Fibroblast of skin of back (primary cell): ENCODE measurements at regions not wholly inside any gene's neighbourhood (a gene's known extent, or its start where the extent isn't known, plus 50 kb on each side); places are given as distances from the start of the nearest gene placed in this dataset.
"Not testable (repeated sequence)": the region's sequence is repeated elsewhere in the genome, so short reads cannot be mapped to it uniquely, and the experiment has no call there.

Experiments used
- DNase-seq: peaks from one replicate; pipeline ENCODE4 v3.0.0-alpha.2; 2013

DNA sequence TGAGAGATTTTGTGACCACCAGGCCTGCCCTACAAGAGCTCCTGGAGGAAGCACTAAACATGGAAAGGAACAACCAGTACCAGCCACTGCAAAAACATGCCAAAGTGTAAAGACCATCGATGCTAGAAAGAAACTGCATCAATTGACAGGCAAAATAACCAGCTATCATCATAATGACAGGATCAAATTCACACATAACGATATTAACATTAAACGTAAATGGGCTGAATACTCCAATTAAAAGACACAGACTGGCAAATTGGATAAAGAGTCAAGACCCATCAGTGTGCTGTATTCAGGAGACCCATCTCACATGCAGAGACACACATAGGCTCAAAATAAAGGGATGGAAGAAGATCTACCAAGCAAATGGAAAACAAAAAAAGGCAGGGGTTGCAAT is 182.4 kb downstream of the PRELID2 start:
- not testable (repeated sequence) for DNase-seq

DNA sequence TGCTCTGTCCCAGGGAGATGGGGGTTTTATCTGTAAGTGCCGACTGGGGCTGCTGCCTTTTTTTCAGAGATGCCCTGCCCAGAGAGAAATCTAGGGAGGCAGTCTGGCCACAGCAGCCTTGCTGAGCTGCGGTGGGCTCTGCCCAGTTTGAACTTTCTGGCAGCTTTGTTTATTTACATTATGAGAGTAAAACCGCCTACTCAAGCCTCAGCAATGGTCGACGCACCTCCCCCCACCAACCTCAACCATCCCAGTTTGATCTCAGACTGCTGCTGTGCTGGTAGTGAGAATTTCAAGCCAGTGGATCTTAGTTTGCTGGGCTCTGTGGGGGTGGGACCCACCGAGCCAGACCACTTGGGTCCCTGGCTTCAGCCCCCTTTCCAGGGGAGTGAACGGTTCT is 188.0 kb downstream of the PRELID2 start:
- peak; percentile 34 for DNase-seq

DNA sequence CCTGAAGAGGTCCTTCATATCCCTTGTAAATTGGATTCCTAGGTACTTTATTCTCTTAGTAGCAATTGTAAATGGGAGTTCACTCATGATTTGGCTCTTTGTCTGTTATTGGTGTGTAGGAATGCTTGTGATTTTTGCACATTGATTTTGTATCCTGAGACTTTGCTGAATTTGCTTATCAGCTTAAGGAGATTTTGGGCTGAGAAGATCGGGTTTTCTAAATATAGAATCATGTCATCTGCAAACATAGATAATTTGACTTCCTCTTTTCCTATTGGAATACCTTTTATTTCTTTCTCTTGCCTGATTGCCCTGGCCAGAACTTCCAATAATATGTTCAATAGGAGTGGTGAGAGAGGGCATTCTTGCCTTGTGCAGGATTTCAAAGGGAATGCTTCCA is 191.9 kb downstream of the PRELID2 start:
- DNase-seq: not testable (repeated sequence)

DNA sequence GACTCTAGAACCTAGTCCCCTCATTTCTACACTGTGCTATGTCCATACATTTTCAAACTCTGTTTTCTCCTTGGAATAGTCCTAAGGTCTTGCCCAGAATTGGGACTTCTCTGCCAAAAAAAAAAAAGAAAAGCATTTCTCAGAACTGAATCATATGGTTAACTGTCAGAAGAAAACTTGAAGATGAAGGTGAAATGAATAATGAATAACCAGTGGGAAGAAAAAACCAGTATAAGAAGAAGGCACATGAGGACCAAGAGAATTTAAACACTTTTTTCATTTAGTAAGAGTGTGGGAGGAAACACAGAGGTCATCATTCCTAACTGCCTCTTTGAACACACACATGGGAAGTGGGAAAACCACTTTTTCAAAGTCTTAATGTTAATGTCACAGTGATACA is 197.7 kb downstream of the PRELID2 start:
- DNase-seq: no peak

DNA sequence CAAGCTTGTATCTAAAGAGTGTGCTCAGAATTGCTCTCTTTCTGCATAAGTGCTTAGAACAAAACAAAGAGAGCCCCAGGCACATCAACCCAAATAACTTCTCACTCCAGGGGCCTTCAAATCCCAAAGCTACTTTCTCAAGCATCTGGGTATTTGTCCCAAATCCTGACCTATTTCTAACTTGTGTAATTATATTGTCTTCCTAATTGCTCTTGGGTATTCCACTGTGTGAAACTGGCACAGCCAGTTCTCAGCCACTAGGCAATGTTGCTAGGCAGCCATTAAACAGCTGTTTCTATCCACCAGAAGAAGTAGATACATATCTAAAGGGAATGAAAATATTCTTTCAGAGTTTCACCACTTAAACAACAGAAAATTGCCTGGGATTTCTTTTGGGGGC is 198.8 kb downstream of the PRELID2 start:
- no peak for DNase-seq

DNA sequence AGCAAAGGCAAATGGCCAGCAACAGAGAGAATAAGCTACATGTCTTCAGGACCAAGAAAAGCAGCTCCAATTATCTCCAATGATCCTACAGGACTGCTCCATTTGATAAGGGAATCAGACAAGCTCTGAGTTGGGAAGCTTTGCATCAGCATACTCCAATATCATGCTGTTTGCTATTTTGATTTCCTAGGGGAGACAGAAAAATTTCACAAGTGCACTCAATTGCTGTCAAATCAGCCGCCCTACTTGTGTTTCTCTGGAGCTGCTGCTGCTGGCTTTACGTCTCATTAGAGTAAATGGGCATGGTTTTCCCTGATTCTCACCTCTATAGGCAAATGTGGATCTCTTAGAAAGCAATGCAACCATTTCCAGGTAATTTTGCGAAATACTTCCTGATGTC is 201.7 kb downstream of the PRELID2 start:
- DNase-seq: no peak

DNA sequence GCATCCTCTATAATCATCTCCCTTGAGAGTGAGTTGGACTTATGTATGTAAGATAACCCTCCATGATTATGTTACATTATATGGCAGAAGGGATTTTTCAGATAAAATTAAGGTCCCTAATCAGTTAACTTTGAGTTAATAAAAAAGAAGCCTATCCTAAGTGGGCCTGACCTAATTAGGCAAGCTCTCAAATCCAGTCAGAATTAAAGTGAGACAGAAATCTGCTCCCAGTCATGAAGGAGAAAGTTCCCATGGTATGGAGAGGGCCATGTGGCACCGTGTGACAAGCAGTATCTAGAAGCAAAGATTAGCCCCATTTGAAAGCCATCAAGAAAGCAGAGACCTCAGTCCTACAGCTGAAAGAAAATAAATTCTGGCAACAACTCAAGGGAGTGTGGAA is 202.4 kb downstream of the PRELID2 start:
- DNase-seq: no peak

DNA sequence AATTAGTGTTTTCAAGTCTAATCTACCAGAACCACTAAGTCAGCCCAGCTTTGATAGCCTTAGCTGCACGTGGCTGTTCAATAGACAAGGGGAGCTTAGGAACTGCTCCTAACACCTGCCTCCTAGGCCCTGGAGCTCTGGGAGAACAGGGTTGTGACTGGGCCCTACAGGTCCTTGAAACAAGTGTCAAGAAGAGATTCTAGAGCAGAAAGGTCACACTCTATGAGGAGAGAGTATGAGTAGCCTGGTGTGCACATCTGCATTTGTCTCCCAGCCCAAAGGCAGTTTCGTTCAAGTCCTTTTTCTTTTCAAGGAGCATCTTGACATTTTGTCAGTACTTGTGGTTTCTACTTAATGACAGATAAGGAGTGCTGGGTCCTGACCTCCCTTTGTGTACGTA is 206.1 kb downstream of the PRELID2 start:
- DNase-seq: no peak

DNA sequence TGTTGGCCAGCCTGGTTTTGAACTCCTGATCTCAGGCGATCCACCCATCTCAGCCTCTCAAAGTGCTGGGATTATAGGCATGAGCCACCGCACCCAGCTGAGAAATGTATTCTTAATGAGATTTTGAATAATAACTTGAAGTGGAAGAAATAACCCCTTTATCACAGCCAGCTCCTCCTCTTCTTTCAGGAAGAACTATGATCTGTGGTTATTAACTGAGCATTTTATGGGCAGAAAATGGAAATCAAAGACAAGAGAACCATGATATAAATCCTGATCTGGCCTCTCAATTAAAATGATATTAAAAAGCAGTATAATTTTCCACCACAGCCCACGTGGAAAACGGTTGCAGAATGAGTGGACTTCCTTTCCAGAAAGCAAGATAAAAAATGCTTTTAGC is 206.6 kb downstream of the PRELID2 start:
- DNase-seq: no peak

DNA sequence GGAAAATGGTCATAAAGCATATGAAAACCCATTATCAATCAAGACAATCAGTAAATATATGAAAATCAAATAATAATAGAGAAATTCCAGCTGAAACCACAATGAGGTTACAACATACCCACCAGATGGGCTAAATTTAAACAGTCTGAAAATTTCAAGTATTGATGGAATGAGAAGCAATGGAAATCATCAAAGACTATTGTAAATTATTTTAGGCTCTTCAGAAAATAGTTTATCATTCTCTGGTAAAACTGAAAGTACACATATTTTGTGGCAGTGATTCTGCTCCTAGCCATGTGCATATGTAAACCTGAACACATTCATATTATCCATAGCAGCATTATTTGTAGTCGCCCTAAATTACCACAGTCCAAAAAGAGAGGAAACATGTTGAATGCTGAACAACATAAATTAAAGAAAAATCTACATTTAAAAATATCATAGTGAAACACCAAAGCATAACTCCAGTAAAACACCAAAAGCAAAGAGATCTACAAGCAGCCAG is 215.3 kb downstream of the PRELID2 start:
- DNase-seq: no peak

DNA sequence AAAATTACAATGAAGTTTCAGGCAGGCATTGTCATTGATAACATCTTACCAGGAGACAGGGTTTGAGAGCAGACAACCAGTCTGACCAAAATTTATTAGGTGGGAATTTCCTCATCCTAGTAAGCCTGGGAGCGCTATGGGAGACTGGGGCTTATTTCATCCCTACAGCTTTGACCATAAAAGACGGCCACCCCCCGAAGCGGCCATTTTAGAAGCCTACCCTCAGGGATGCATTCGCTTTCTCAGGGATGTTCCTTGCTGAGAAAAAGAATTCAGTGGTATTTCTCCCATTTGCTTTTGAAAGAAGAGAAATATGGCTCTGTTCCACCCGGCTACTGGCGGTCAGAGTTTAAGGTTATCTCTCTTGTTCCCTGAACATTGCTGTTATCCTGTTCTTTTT is 218.4 kb downstream of the PRELID2 start:
- DNase-seq: not testable (repeated sequence)

DNA sequence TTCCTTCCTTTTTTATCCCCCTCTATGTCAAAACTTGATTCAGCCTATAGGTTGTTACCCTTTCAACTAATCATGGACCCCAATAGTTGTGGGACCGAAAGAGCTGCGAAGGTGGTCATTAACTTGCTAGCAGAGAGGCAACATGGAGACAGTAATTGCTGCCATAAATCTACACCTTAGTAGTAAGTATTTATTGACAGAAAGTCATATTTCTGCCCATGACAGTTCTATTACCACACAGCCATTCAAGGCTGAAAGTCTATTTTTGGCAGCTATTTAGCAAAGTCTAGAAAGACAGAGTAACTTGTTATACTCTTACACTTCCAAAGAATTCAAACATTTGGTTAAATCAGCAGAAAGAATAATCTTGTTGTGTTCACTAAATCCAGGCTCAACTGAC is 236.2 kb downstream of the PRELID2 start:
- no peak for DNase-seq

DNA sequence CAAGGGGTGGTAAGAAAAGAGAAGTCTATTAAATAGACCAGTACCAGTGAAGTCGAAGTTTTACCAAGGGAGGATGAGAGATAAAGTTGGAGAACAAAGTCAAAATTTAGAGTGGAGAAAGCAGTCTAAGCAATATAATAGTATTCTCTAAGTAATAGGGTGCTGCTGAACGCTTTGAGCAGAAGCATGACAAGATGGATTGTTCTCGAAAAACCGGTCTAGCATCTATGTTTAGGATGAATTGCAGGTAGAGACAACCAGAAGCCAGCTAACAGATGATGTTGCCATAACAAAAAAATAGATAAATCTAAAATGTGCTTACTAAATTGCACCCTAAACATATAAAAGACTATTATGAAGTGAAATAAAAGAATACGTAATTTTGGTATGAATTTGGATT is 237.0 kb downstream of the PRELID2 start:
- no peak for DNase-seq

DNA sequence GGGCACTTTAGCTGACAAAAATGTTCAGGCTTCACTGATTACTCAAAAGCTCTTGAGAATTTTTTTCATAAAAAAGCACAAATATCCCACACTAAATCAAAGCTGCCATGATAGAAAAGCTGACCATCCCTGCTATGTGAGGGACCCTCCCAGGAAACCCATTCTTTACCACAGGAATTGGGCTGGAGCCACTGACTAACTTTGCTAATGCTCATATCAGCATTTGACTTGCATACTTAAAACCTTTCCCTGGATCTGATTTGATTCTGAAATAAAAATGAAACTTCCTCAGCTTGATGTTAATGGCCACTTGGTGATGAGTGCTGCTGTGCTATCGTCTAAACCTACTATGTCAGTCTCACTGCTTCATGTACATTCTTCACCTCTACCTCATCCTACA is 243.6 kb downstream of the PRELID2 start:
- peak; percentile 18 for DNase-seq

DNA sequence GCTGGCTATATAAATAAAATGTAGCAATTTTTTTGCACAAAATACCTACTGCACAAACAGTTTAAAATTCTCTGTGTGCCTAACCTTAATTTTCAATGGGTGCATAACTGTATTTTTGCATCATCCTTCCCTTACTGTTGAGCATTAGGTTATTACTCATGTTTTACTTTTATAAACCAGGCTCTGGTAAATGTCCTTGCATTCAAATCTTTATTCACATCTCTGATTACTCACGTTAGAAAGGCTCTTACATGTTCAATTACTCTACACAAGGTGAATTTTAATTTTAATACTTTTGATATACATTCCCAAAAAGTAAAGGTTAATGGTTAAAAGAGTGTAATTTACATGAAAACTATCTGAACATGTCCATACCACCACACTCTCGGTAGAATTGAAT is 246.1 kb downstream of the PRELID2 start:
- DNase-seq: no peak

DNA sequence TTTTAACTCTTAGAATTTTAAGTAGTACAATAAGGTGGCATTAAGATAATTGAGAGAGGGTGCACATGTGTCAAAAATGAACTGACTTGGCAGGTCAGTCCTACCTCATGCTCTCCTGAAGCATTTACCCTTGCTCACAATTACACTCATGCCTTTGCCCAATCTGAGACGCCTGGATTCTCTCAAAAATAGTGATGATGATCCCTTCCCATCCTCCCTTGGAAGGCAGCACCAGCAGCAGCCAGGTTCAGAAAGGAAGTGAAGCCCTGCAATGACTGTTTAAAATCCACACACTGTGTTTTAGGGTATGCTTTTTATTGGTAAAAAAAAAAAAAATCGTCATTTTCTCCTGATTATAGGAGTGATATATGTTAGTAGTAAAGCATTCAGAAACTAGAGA is 246.6 kb downstream of the PRELID2 start:
- no peak for DNase-seq

DNA sequence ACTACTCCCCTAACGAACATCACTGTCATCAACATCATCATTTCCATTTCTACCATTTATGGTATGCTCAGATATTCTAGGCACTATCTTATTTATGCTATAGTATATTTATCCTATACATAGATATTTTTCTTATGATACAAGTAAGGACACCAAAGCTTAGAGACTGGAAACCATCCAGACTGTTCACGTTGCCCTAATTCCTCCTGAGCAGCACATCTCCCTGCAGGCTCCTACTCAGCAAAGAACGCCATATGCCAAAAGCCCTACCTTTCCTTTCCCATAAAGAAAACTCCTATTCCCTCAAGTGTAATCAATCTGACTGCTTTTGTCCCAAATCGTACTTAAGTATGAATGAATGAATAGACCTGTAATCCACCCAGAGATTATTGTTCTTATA is 247.0 kb downstream of the PRELID2 start:
- DNase-seq: no peak

DNA sequence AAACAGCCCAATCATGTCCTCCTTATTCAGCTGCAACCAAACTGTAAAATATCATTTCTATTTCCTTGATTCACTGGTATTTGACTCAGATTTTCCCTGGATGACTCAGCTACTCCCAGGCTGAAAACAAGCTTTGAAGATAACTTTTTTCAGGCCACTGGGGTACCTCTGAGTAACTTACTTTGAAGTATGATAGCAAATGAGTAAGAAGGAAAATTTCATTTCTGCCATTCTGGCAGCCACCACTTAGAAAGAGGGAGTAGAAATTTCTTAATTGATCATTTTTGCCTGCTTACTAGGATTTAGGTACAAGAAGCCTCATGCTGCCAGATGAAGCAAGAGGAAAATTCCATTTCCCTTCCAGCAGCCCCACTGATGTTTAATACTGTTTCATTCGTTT is 247.4 kb downstream of the PRELID2 start:
- peak; percentile 80 for DNase-seq

DNA sequence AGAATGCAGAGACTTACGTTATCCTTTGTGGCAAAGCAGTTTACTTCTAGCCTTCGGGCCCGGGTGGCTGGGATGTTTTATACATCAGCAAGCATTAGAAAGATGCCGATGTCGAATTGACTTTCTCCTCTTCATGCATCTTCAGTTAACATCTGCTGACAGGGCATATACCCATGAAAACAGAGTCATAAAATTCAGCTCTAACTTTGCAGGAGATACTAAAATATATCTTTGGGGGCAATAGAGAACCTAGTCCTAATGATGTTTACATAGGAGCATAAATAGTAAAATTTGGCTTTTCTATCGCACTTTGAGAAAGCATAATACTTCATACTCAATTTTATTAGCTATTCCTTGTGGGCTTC is 247.9 kb downstream of the PRELID2 start:
- no peak for DNase-seq

DNA sequence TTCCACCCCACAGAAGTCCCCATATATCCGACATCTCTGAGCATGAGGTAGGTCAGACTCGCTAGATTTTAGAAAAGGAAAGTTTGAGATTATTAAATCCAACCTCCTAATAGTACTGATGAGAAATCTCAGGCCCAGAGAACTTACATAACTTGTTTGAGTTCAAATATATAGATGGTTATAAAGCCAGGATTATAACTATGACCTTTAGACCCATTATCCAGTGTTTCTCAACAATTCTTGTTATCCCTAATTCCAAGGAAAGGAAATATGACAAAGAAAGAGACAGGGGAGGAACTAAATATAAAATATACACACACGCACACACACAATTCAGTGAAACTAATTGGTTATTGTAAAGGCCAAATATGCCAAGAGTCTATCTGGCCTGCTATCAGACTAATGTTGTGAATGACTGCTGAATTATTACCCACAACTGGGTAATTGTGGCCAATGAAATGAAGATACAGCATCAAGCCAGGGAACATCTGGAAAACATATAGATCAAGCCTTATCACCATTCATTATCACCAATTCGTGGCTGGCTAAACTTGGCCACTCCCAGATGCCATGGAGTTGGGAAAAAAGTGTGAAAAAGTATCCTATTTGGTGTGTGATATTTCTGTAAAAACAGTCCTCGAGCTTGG is 248.4 kb downstream of the PRELID2 start:
- no peak for DNase-seq

DNA sequence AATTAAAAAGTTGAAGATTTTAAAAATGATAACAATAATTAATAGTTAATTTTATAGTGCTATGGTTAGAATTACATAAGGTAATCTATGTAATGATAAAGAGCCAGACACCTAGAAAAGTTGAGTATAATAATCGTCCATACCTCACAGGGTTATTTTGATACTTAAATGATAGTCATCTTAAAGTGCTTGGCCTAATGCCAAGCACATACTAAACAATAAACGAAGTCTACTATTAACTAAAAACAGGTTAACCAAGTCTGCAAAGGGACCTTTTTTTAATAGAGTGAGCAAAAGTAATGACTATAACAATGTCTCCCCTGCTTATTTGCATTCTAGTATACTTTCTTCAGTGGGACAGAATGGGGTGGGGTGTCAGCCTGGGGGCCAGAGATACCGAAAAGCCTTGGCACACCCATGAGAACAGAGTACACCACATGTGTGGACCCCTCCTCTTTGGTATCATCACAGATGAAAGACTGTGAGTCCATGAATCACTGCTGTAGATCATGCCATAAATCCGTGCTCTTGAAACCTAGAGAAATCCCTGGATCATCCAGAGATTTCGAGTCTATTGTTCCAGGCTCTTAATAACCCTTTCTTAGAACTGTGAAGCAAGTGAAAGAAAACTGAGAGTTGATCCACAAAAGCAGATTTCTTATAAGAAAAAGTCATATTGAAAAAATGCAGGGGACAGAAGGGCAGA is 249.5 kb downstream of the PRELID2 start:
- DNase-seq: no peak

DNA sequence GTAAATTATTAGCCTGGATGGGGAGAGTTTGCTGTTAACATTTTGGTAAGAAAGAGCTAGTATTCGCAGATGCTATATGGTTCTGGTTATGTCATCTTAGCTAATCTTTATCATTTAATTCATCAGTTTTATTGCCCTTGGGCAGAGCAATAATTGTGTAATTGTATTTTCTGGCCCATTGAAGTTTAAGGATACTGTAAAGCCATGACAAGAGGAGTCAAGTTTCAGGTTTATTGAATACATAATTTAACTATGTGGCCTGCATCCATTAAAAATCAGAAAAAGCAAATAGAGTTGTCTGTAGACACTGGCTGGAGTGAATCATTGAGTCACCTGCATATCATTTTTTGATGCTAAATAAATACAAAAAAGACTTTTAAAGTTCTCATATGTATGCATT is 255.8 kb downstream of the PRELID2 start:
- no peak for DNase-seq

DNA sequence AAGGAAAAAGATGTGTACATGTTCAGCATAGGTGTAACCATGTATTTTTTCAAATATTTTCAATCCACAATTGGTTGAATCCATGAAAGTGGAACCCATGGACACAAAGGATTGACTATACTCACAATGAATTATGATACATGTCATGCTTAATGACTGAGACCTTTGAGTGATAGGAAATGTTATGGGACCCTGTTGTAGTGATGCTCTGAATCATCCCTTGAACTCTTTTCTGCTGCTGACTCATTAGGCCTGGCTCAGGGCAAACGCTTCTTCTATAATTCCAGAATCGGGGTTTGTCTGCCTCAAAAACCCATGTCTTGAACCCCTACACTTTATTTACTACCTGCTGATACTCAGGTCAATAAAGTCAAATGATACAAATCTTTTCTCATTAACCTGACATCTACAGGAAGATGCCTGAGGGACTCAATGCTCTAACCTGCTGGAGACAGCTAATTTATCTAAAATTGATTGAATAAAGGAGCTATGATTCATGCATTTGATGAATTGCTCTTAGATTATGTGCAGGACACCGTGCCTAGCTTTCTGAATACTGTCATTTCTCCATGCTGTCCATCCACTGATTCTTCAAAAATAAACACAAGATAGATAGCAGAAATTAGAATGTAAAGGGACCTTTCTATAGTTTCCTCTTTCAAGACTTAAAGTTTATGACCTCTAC is 260.1 kb downstream of the PRELID2 start:
- no peak for DNase-seq

DNA sequence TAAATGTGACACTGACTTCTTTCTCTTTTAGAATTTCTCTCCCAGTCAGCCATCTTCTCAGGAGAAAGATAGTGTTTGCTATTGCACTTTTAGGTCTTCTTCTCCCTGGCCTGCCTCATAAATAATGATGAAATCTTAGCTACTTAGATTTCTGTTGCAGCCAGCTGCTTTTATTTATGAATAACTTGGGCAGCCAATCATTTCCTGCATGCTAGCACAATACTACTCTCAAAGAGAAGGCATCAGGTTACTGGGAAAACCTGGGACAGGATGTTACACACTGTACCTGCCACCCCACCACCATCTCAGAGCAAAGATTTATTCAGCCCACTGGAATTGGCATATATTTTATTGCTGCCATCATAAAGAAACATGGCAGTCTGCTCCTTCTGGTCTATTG is 266.6 kb downstream of the PRELID2 start:
- DNase-seq: no peak
